LoVo (cell line): ENCODE measurements at regions not wholly inside any gene's neighbourhood (a gene's known extent, or its start where the extent isn't known, plus 50 kb on each side); places are given as distances from the start of the nearest gene placed in this dataset.
A peak's percentile ranks its signal among the peaks of the same experiment; 100 is the strongest.

ENCODE experiments used
- DNase-seq: peaks from one replicate; pipeline ENCODE4 v3.0.0-alpha.2; 2016; ENCODE audit warnings: low spot score

- DNase-seq, result no peak
Observed at GRCh38 chr3:111352585-111352984, 189.4 kb upstream of the CD96 start.

- no peak for DNase-seq
Observed at GRCh38 chr3:111359261-111360030, 182.6 kb upstream of the CD96 start.

GRCh38 chr3:111362381-111363009 lies 179.5 kb upstream of the CD96 start:
- no peak for DNase-seq

- no peak for DNase-seq
Observed at GRCh38 chr3:111366515-111366914, 175.5 kb upstream of the CD96 start.

- DNase-seq, result no peak
Observed at GRCh38 chr3:111368056-111368455, 173.9 kb upstream of the CD96 start.

- no peak for DNase-seq
Observed at GRCh38 chr3:111369958-111370357, 172.0 kb upstream of the CD96 start.

GRCh38 chr3:111373239-111373638 lies 168.8 kb upstream of the CD96 start:
- no peak for DNase-seq

- no peak for DNase-seq
Observed at GRCh38 chr3:111373861-111374260, 168.1 kb upstream of the CD96 start.

GRCh38 chr3:111385971-111386495 lies 156.0 kb upstream of the CD96 start:
- no peak for DNase-seq

- DNase-seq, result peak; percentile 7
Observed at GRCh38 chr3:111392894-111393398, 149.1 kb upstream of the CD96 start.

GRCh38 chr3:111412656-111413055 lies 129.3 kb upstream of the CD96 start:
- DNase-seq, result no peak

GRCh38 chr3:111414531-111414930 lies 127.5 kb upstream of the CD96 start:
- no peak for DNase-seq

- DNase-seq, result no peak
Observed at GRCh38 chr3:111415018-111415417, 127.0 kb upstream of the CD96 start.

- no peak for DNase-seq
Observed at GRCh38 chr3:111418391-111418790, 123.6 kb upstream of the CD96 start.

- DNase-seq, result no peak
Observed at GRCh38 chr3:111428301-111428700, 113.7 kb upstream of the CD96 start.

GRCh38 chr3:111434941-111435622 lies 106.9 kb upstream of the CD96 start:
- DNase-seq, result no peak

GRCh38 chr3:111438283-111438682 lies 103.7 kb upstream of the CD96 start:
- DNase-seq, result no peak

- no peak for DNase-seq
Observed at GRCh38 chr3:111454551-111454950, 87.4 kb upstream of the CD96 start.

- DNase-seq, result no peak
Observed at GRCh38 chr3:111465081-111465670, 76.8 kb upstream of the CD96 start.

- DNase-seq, result no peak
Observed at GRCh38 chr3:111470032-111470431, 72.0 kb upstream of the CD96 start.

- DNase-seq, result no peak
Observed at GRCh38 chr3:111471831-111472230, 70.2 kb upstream of the CD96 start.

GRCh38 chr3:111472556-111472955 lies 69.4 kb upstream of the CD96 start:
- no peak for DNase-seq
